ENCODE measurements at regions not wholly inside any gene's neighbourhood (a gene's known extent, or its start where the extent isn't known, plus 50 kb on each side); places are given as distances from the start of the nearest gene placed in this dataset.

- Mint-ChIP-seq H3K4me1 (peaks cover 10% of the 10 kb centered on the region), H3K27me3 (ENCODE audit: low read depth in 3 of 3) (peaks cover 2 to 9% (median 8%) of the 10 kb centered on the region in 3 donors), H3K36me3 (no peaks in the 10 kb centered on the region), H3K4me3 (no peak overlapping the region), H3K9me3 (peaks cover 0 to 3% (median 0%) of the 10 kb centered on the region in 7 donors), H3K27ac (no peak overlapping the region)
- WGBS (ENCODE audit: insufficient coverage), result no CpG with 5 or more reads among the region's 1 CpG
- H3K27me3 ChIP-seq (ENCODE audit: control insufficient read depth in 2 of 2, insufficient read depth in 2 of 2, low read length in 2 of 2), result no peaks in the 10 kb centered on the region
- H3K36me3 ChIP-seq (replicated peaks in 1 of 2; ENCODE audit: control insufficient read depth in 1 of 2, insufficient read depth in 2 of 2, low read length in 2 of 2), result no peaks in the 10 kb centered on the region
- no peak overlapping the region for H3K4me3 ChIP-seq (replicated peaks in 1 of 3; ENCODE audit: low read depth in 2 of 3, low read length in 3 of 3)
- no peaks in the 10 kb centered on the region for H4K20me1 ChIP-seq (ENCODE audit: insufficient read depth, low read length)
- TF ChIP-seq CTCF (IDR thresholded peaks at IDR 0.05), result no peak
- H3K4me2 ChIP-seq (replicated peaks; ENCODE audit: extremely low read depth, low read length, poor library complexity, severe bottlenecking), result no peak overlapping the region
- H3K9me3 ChIP-seq (replicated peaks in 1 of 2; ENCODE audit: control insufficient read depth in 1 of 2, insufficient read depth in 1 of 2, low read length in 2 of 2), result no peaks in the 10 kb centered on the region
- intact Hi-C loops (cut with micrococcal nuclease), result no loop called here
- no peak overlapping the region for H3K9ac ChIP-seq (ENCODE audit: insufficient read depth, low read length, poor library complexity, severe bottlenecking)
- H3K27ac ChIP-seq (ENCODE audit: low read depth in 1 of 2, low read length in 2 of 2), result no peak overlapping the region
- peaks cover 5 to 6% of the 10 kb centered on the region in 2 donors for H3K4me1 ChIP-seq (ENCODE audit: control insufficient read depth in 1 of 2, insufficient read depth in 2 of 2, low read length in 2 of 2)
- no peak overlapping the region for H2AFZ ChIP-seq (ENCODE audit: insufficient read depth, low read depth, low read length, poor library complexity, severe bottlenecking)
- no peak for DNase-seq
- no peaks in the 10 kb centered on the region for H3K79me2 ChIP-seq (ENCODE audit: insufficient read depth, low read length)
Measured at GRCh38 chr10:44460416-44460815, 75.5 kb upstream of the CXCL12 start.

- H3K27ac Mint-ChIP-seq, result peak overlapping the region in 2 of 7 donors; percentile 28 to 70
- peaks cover 12% of the 10 kb centered on the region for H3K4me1 Mint-ChIP-seq
Measured at GRCh38 chr10:44462338-44462914, 77.5 kb upstream of the CXCL12 start.

More at GRCh38 chr10:44462338-44462914, 77.5 kb upstream of the CXCL12 start:
- H3K9me3 Mint-ChIP-seq, result peaks cover 0 to 3% (median 0%) of the 10 kb centered on the region in 7 donors
- TF ChIP-seq CTCF (IDR thresholded peaks at IDR 0.05), result no peak
- Histone ChIP-seq H4K20me1 (ENCODE audit: insufficient read depth, low read length) (no peaks in the 10 kb centered on the region), H3K4me1 (ENCODE audit: control insufficient read depth in 1 of 2, insufficient read depth in 2 of 2, low read length in 2 of 2) (peaks cover 5 to 10% of the 10 kb centered on the region in 2 donors), H3K27me3 (ENCODE audit: control insufficient read depth in 2 of 2, insufficient read depth in 2 of 2, low read length in 2 of 2) (no peaks in the 10 kb centered on the region), H3K4me3 (replicated peaks in 1 of 3; ENCODE audit: low read depth in 2 of 3, low read length in 3 of 3) (no peak overlapping the region), H3K9ac (ENCODE audit: insufficient read depth, low read length, poor library complexity, severe bottlenecking) (no peak overlapping the region), H3K9me3 (replicated peaks in 1 of 2; ENCODE audit: control insufficient read depth in 1 of 2, insufficient read depth in 1 of 2, low read length in 2 of 2) (no peaks in the 10 kb centered on the region), H3K27ac (ENCODE audit: low read depth in 1 of 2, low read length in 2 of 2) (no peak overlapping the region), H3K4me2 (replicated peaks; ENCODE audit: extremely low read depth, low read length, poor library complexity, severe bottlenecking) (no peak overlapping the region), H3K36me3 (replicated peaks in 1 of 2; ENCODE audit: control insufficient read depth in 1 of 2, insufficient read depth in 2 of 2, low read length in 2 of 2) (no peaks in the 10 kb centered on the region), H2AFZ (ENCODE audit: insufficient read depth, low read depth, low read length, poor library complexity, severe bottlenecking) (no peak overlapping the region), H3K79me2 (ENCODE audit: insufficient read depth, low read length) (no peaks in the 10 kb centered on the region)
- peaks cover 4 to 13% (median 11%) of the 10 kb centered on the region in 3 donors for H3K27me3 Mint-ChIP-seq (ENCODE audit: low read depth in 3 of 3)
- H3K4me3 Mint-ChIP-seq, result no peak overlapping the region
- WGBS (ENCODE audit: insufficient coverage), result 100% methylated on average over 3 of the region's 7 CpGs
- intact Hi-C loops (cut with micrococcal nuclease), result no loop called here
- H3K36me3 Mint-ChIP-seq, result no peaks in the 10 kb centered on the region
- no peak for DNase-seq

All from CD14-positive monocyte (primary cell).